ENCODE measurements at regions not wholly inside any gene's neighbourhood (a gene's known extent, or its start where the extent isn't known, plus 50 kb on each side); places are given as distances from the start of the nearest gene placed in this dataset.

GRCh38 chr7:52413051-52413450 lies 622.4 kb upstream of the POM121L12 start:
- TF ChIP-seq POLR2A (IDR thresholded peaks at IDR 0.05) (no peak), CTCF (IDR thresholded peaks at IDR 0.05) (no peak)
- intact Hi-C loops (cut with DNase I), result no loop called here
- DNase-seq, result no peak

GRCh38 chr7:52410032-52410431 lies 625.4 kb upstream of the POM121L12 start:
- H3K27me3 ChIP-seq, result no peaks in the 10 kb centered on the region
- H3K4me1 ChIP-seq, result no peaks in the 10 kb centered on the region
- no peaks in the 10 kb centered on the region for H3K9me3 ChIP-seq
- H3K36me3 ChIP-seq, result no peaks in the 10 kb centered on the region
- DNase-seq, result no peak
- no peak overlapping the region for H3K4me3 ChIP-seq (replicated peaks in 1 of 3)
- H3K27ac ChIP-seq, result no peak overlapping the region
- TF ChIP-seq CTCF (IDR thresholded peaks at IDR 0.05), result no peak
- no peak for TF ChIP-seq POLR2A (IDR thresholded peaks at IDR 0.05)
- intact Hi-C loops (cut with DNase I), result no loop called here
- 87% methylated on average over 4 of the region's 4 CpGs for WGBS, 2 donors

More at GRCh38 chr7:52413051-52413450, 622.4 kb upstream of the POM121L12 start:
- Histone ChIP-seq H3K9me3 (no peaks in the 10 kb centered on the region), H3K4me1 (no peaks in the 10 kb centered on the region), H3K36me3 (no peaks in the 10 kb centered on the region), H3K27me3 (no peaks in the 10 kb centered on the region), H3K4me3 (replicated peaks in 1 of 3) (no peak overlapping the region), H3K27ac (no peak overlapping the region)
- 60 to 72% methylated on average over 5 of the region's 5 CpGs for whole genome bisulfite sequencing, 2 donors

- 80 to 82% methylated on average over 6 of the region's 6 CpGs for WGBS, 2 donors
- Histone ChIP-seq H3K4me3 (replicated peaks in 1 of 3) (no peak overlapping the region), H3K27me3 (no peaks in the 10 kb centered on the region), H3K4me1 (no peaks in the 10 kb centered on the region), H3K9me3 (no peaks in the 10 kb centered on the region), H3K36me3 (no peaks in the 10 kb centered on the region), H3K27ac (no peak overlapping the region)
- DNase-seq, result no peak
- no peak for TF ChIP-seq CTCF (IDR thresholded peaks at IDR 0.05)
- TF ChIP-seq POLR2A (IDR thresholded peaks at IDR 0.05), result no peak
- intact Hi-C loops (cut with DNase I), result no loop called here
Measured at GRCh38 chr7:52406808-52407207, 628.6 kb upstream of the POM121L12 start.

- no peaks in the 10 kb centered on the region for H3K4me1 ChIP-seq
- intact Hi-C loops (cut with DNase I), result no loop called here
- TF ChIP-seq POLR2A (IDR thresholded peaks at IDR 0.05) (no peak), CTCF (IDR thresholded peaks at IDR 0.05) (no peak)
- no peaks in the 10 kb centered on the region for H3K9me3 ChIP-seq
- no peaks in the 10 kb centered on the region for H3K27me3 ChIP-seq
- WGBS, 2 donors, result 79 to 86% methylated on average over 3 of the region's 3 CpGs
- H3K4me3 ChIP-seq (replicated peaks in 1 of 3), result no peak overlapping the region
- H3K27ac ChIP-seq, result no peak overlapping the region
- no peaks in the 10 kb centered on the region for H3K36me3 ChIP-seq
- DNase-seq, result no peak
Measured at GRCh38 chr7:52382731-52383130, 652.7 kb upstream of the POM121L12 start.

- 83 to 91% methylated on average over 4 of the region's 4 CpGs for WGBS, 2 donors
- DNase-seq, result no peak
- TF ChIP-seq POLR2A (IDR thresholded peaks at IDR 0.05), result no peak
- TF ChIP-seq CTCF (IDR thresholded peaks at IDR 0.05), result no peak
- intact Hi-C loops (cut with DNase I), result no loop called here
- Histone ChIP-seq H3K27me3 (no peaks in the 10 kb centered on the region), H3K36me3 (no peaks in the 10 kb centered on the region), H3K9me3 (no peaks in the 10 kb centered on the region), H3K4me1 (no peaks in the 10 kb centered on the region), H3K27ac (no peak overlapping the region), H3K4me3 (replicated peaks in 1 of 3) (no peak overlapping the region)
Measured at GRCh38 chr7:52369922-52370321, 665.5 kb upstream of the POM121L12 start.

Data from thyroid gland (tissue), 4 donors.